H1 (cell line): ENCODE measurements at regions not wholly inside any gene's neighbourhood (a gene's known extent, or its start where the extent isn't known, plus 50 kb on each side); places are given as distances from the start of the nearest gene placed in this dataset.

ENCODE experiments used
- CTCF ChIA-PET: fragments of 300-600 bp; sonication (Branson Sonifier 250); formaldehyde crosslinking; loops from one replicate; lab custom pipeline; 2021; ENCODE audit not compliant: partially characterized antibody; lab: Charles Lee
- POLR2A ChIA-PET: fragments of 300-600 bp; sonication (Branson Sonifier 250); formaldehyde crosslinking; loops from one replicate; lab custom pipeline; 2021; ENCODE audit warnings: inconsistent platforms; ENCODE audit not compliant: partially characterized antibody; lab: Charles Lee
- DNase-seq, 2 experiments: peaks; one replicate each; pipeline versions ENCODE4 v3.0.0 to v3.0.0-alpha.2; 2010 to 2022; ENCODE audit warnings: low spot score in 2 of 2, low read depth in 1 of 2, mixed read lengths in 1 of 2
- FAIRE-seq: peaks from 2 replicates; lab custom pipeline; 2011; peaks lifted over from hg19 to GRCh38; lab: Jason Lieb, UNC
- H2AFZ ChIP-seq: 2 replicates; pipeline ENCODE4 v1.8.1; 2012; ENCODE audit warnings: low read length, inconsistent platforms
- H2AK5ac ChIP-seq: 2 replicates; pipeline ENCODE4 v1.6.1; 2013; ENCODE audit warnings: low read depth, low read length
- H2BK120ac ChIP-seq: replicated peaks from 2 replicates; pipeline ENCODE3; 2013; ENCODE audit warnings: low read depth, low read length, inconsistent platforms
- H2BK12ac ChIP-seq: 2 replicates; pipeline ENCODE4 v1.6.1; 2013; ENCODE audit warnings: low read depth, low read length
- H2BK15ac ChIP-seq: 2 replicates; pipeline ENCODE4 v1.6.1; 2013; ENCODE audit warnings: low read length
- H2BK20ac ChIP-seq: 2 replicates; pipeline ENCODE4 v1.6.1; 2013; ENCODE audit warnings: low read length
- H2BK5ac ChIP-seq: 2 replicates; pipeline ENCODE4 v1.6.1; 2013; ENCODE audit warnings: low read depth, low read length
- H3K14ac ChIP-seq: 2 replicates; pipeline ENCODE4 v1.6.1; 2013; ENCODE audit warnings: inconsistent platforms; ENCODE audit not compliant: insufficient read length
- H3K18ac ChIP-seq: 2 replicates; pipeline ENCODE4 v1.6.1; 2013; ENCODE audit warnings: low read length; ENCODE audit errors: extremely low read depth
- H3K23ac ChIP-seq: 2 replicates; pipeline ENCODE4 v1.6.1; 2013; ENCODE audit warnings: inconsistent platforms; ENCODE audit not compliant: insufficient read length
- H3K23me2 ChIP-seq: 2 replicates; pipeline ENCODE4 v1.6.1; 2013; ENCODE audit warnings: low read depth, low read length
- H3K27ac ChIP-seq: 2 replicates; pipeline ENCODE4 v1.6.1; 2011; ENCODE audit warnings: low read depth, low read length, inconsistent platforms
- H3K27me3 ChIP-seq, 4 experiments: replicated peaks in 1 of 4; 1 replicate in 1 of 4; 2 replicates in 3 of 4; pipeline versions ENCODE4 v1.6.1 to v1.8.1; 2011 to 2013; ENCODE audit warnings: low read length in 3 of 4, mild to moderate bottlenecking in 3 of 4, inconsistent platforms in 2 of 4, mixed read lengths in 2 of 4, moderate library complexity in 1 of 4; ENCODE audit not compliant: control insufficient read depth in 3 of 4, insufficient read depth in 3 of 4; ENCODE audit errors: extremely low read depth in 1 of 4
- H3K36me3 ChIP-seq, 4 experiments: 2 replicates each; pipeline versions ENCODE4 v1.6.1 to v1.8.1; 2011 to 2013; ENCODE audit warnings: mild to moderate bottlenecking in 4 of 4, low read length in 3 of 4, moderate library complexity in 2 of 4, control low read depth in 1 of 4, inconsistent platforms in 1 of 4; ENCODE audit not compliant: insufficient read depth in 4 of 4, control insufficient read depth in 2 of 4
- H3K4ac ChIP-seq: replicated peaks from 2 replicates; pipeline ENCODE3; 2013; ENCODE audit warnings: low read length, low read depth, mixed read lengths, inconsistent platforms; ENCODE audit not compliant: insufficient read length
- H3K4me1 ChIP-seq, 4 experiments: replicated peaks in 1 of 4; 1 replicate in 1 of 4; 2 replicates in 3 of 4; pipeline versions ENCODE4 v1.6.1 to v1.8.1; 2011 to 2013; ENCODE audit warnings: low read length in 3 of 4, inconsistent platforms in 2 of 4, mixed read lengths in 1 of 4; ENCODE audit not compliant: insufficient read depth in 4 of 4, control insufficient read depth in 3 of 4
- H3K4me2 ChIP-seq, 2 experiments: 2 replicates each; pipeline versions ENCODE4 v1.6.1 to v1.8.1; 2011 to 2013; ENCODE audit warnings: low read depth in 2 of 2, low read length in 2 of 2, control low read depth in 1 of 2, inconsistent platforms in 1 of 2, mild to moderate bottlenecking in 1 of 2; ENCODE audit not compliant: insufficient read depth in 1 of 2
- H3K4me3 ChIP-seq, 4 experiments: fragments of 200-600, 300-600 bp in 1 of 4; sonication (generic), shearing (Covaris generic), sonication (Bioruptor Twin) in 1 of 4; 2 replicates each; pipeline versions ENCODE4 v1.5.1 to v1.8.1; 2011 to 2016; ENCODE audit warnings: low read length in 4 of 4, low read depth in 3 of 4, control low read depth in 2 of 4, inconsistent platforms in 2 of 4, mild to moderate bottlenecking in 2 of 4, mixed read lengths in 1 of 4, moderate library complexity in 1 of 4; ENCODE audit not compliant: insufficient read depth in 2 of 4; ENCODE audit errors: extremely low read depth in 1 of 4
- H3K56ac ChIP-seq: replicated peaks from 2 replicates; pipeline ENCODE3; 2013; ENCODE audit warnings: low read depth, mild to moderate bottlenecking, mixed read lengths, low read length, inconsistent platforms; ENCODE audit not compliant: insufficient read length
- H3K79me1 ChIP-seq: 2 replicates; pipeline ENCODE4 v1.6.1; 2013; ENCODE audit warnings: low read depth, low read length, control low read depth
- H3K79me2 ChIP-seq, 2 experiments: 2 replicates each; pipeline versions ENCODE4 v1.6.1 to v1.8.1; 2012 to 2013; ENCODE audit warnings: low read length in 2 of 2, mild to moderate bottlenecking in 2 of 2, inconsistent platforms in 1 of 2; ENCODE audit not compliant: insufficient read depth in 2 of 2, control insufficient read depth in 1 of 2
- H3K9ac ChIP-seq, 4 experiments: replicated peaks in 1 of 4; 1 replicate in 1 of 4; 2 replicates in 3 of 4; pipeline versions ENCODE4 v1.6.1 to v1.8.1; 2011 to 2013; ENCODE audit warnings: low read depth in 3 of 4, low read length in 3 of 4, control low read depth in 2 of 4, mild to moderate bottlenecking in 2 of 4, moderate library complexity in 2 of 4, inconsistent platforms in 1 of 4; ENCODE audit errors: extremely low read depth in 1 of 4
- H3K9me3 ChIP-seq, 2 experiments: 2 replicates each; pipeline versions ENCODE4 v1.6.1 to v1.8.1; 2012 to 2013; ENCODE audit warnings: mild to moderate bottlenecking in 2 of 2, moderate library complexity in 2 of 2, control low read depth in 1 of 2, inconsistent platforms in 1 of 2, low read depth in 1 of 2, low read length in 1 of 2, mixed read lengths in 1 of 2; ENCODE audit not compliant: insufficient read depth in 2 of 2
- H4K20me1 ChIP-seq, 2 experiments: replicated peaks in 1 of 2; 2 replicates each; pipeline versions ENCODE3 to v1.8.1; 2011 to 2013; ENCODE audit warnings: inconsistent platforms in 2 of 2, low read length in 2 of 2, mild to moderate bottlenecking in 1 of 2; ENCODE audit not compliant: insufficient read depth in 2 of 2, control insufficient read depth in 1 of 2
- H4K5ac ChIP-seq: 2 replicates; pipeline ENCODE4 v1.6.1; 2013; ENCODE audit warnings: low read length, low read depth, mixed read lengths, inconsistent platforms; ENCODE audit not compliant: insufficient read length
- H4K8ac ChIP-seq: 2 replicates; pipeline ENCODE4 v1.8.0; 2013; ENCODE audit warnings: mild to moderate bottlenecking, moderate library complexity, low read length, inconsistent platforms; ENCODE audit not compliant: insufficient read depth; ENCODE audit errors: extremely low read depth
- H4K91ac ChIP-seq: replicated peaks from 2 replicates; pipeline ENCODE3; 2013; ENCODE audit warnings: low read length, mixed read lengths, inconsistent platforms; ENCODE audit not compliant: insufficient read length
- KDM5A ChIP-seq: fragments of 200-600 bp; IDR thresholded peaks from 2 replicates; pipeline ENCODE4 v1.7.1; 2012; ENCODE audit warnings: mild to moderate bottlenecking, low read length, inconsistent platforms, mixed read lengths
- RNF2 ChIP-seq: fragments of 200-900, 300-1000 bp; sonication (generic); IDR thresholded peaks from 2 replicates; pipeline ENCODE4 v1.7.1; 2016; ENCODE audit warnings: borderline replicate concordance, low read depth, mild to moderate bottlenecking, antibody characterized with exemption, low read length; ENCODE audit not compliant: poor library complexity, severe bottlenecking; ENCODE audit errors: missing control alignments
- WGBS, 2 experiments: shearing (Covaris generic) in 1 of 2; methylation state at CpG; one replicate each; pipeline versions ENCODE4 v1.1.6 to v1.1.7; 2013 to 2015; ENCODE audit warnings: low lambda C conversion rate in 2 of 2, mixed read lengths in 2 of 2, inconsistent platforms in 1 of 2, low coverage in 1 of 2, missing lambda C conversion rate in 1 of 2; ENCODE audit not compliant: insufficient replicate concordance in 2 of 2, insufficient coverage in 1 of 2, insufficient read length in 1 of 2; ENCODE audit errors: extremely low coverage in 1 of 2, missing lambda C conversion rate in 1 of 2; 5-methylcytosine and 5-hydroxymethylcytosine counted together

- H3K14ac ChIP-seq = no peak overlapping the region
- FAIRE-seq = no peak
- no peak for TF ChIP-seq KDM5A
- no peak for TF ChIP-seq RNF2
Measured at GRCh38 chr6:112986321-112986720, 639.2 kb downstream of the RFPL4B start.

More at GRCh38 chr6:112986321-112986720, 639.2 kb downstream of the RFPL4B start:
- Histone ChIP-seq H2BK15ac (no peak overlapping the region), H3K36me3 (no peaks in the 10 kb centered on the region), H3K9me3 (no peaks in the 10 kb centered on the region), H2BK20ac (no peak overlapping the region), H4K91ac (no peak overlapping the region), H3K79me1 (no peaks in the 10 kb centered on the region), H3K56ac (no peak overlapping the region), H3K79me2 (no peaks in the 10 kb centered on the region), H3K27me3 (peaks cover 0 to 1% (median 0%) of the 10 kb centered on the region in 4 experiments; a peak in 1 of 7 replicates), H3K4me1 (peaks cover 0 to 4% (median 0%) of the 10 kb centered on the region in 4 experiments; a peak in 1 of 7 replicates), H3K4me3 (no peak overlapping the region), H2AK5ac (no peak overlapping the region), H2BK5ac (no peak overlapping the region), H3K23me2 (no peaks in the 10 kb centered on the region), H2AFZ (no peak overlapping the region), H3K18ac (no peak overlapping the region), H4K8ac (no peak overlapping the region), H3K4ac (no peak overlapping the region), H3K4me2 (no peak overlapping the region), H2BK12ac (no peak overlapping the region), H3K27ac (no peak overlapping the region), H4K20me1 (no peaks in the 10 kb centered on the region), H2BK120ac (no peak overlapping the region), H4K5ac (no peak overlapping the region), H3K23ac (no peak overlapping the region), H3K9ac (no peak overlapping the region)
- CTCF ChIA-PET = no interaction called here
- POLR2A ChIA-PET = no interaction called here
- no peak for DNase-seq
- 88% methylated on average over 2 of the region's 2 CpGs; no CpG with 5 or more reads in 1 of the 2 experiments for WGBS, 2 experiments
